WTC11 (cell line): ENCODE measurements at regions not wholly inside any gene's neighbourhood (a gene's known extent, or its start where the extent isn't known, plus 50 kb on each side); places are given as distances from the start of the nearest gene placed in this dataset.

Experiments used
- ATAC-seq: fragments of 200-7000 bp; cut with Tn5 transposase; 2 replicates; pipeline ENCODE4 v1.10.0; 2021; ENCODE audit warnings: mild to moderate bottlenecking, moderate library complexity
- CTCF ChIA-PET: fragments of 300-600 bp; sonication (Branson Sonifier 250); formaldehyde crosslinking; loops from one replicate; lab custom pipeline; 2021; ENCODE audit warnings: antibody characterized with exemption; lab: Charles Lee
- POLR2A ChIA-PET: fragments of 350-600 bp; sonication (Branson Sonifier 250); formaldehyde crosslinking; loops from one replicate; lab custom pipeline; 2021; ENCODE audit warnings: antibody characterized with exemption; lab: Charles Lee
- DNase-seq: peaks from one replicate; pipeline ENCODE4 v3.0.0; 2021; ENCODE audit warnings: low spot score
- H3K27ac Mint-ChIP-seq: 2 replicates; pipeline ENCODE4 v1.8.0; 2021; ENCODE audit warnings: mixed read lengths
- H3K27me3 Mint-ChIP-seq: 2 replicates; pipeline ENCODE4 v1.8.0; 2021; ENCODE audit warnings: low read depth, mild to moderate bottlenecking, moderate library complexity, mixed read lengths
- H3K36me3 Mint-ChIP-seq: 2 replicates; pipeline ENCODE4 v1.8.0; 2021; ENCODE audit warnings: mixed read lengths
- H3K4me1 Mint-ChIP-seq: 2 replicates; pipeline ENCODE4 v1.8.0; 2022; ENCODE audit warnings: mixed read lengths
- H3K4me3 Mint-ChIP-seq: 2 replicates; pipeline ENCODE4 v1.8.0; 2021; ENCODE audit warnings: mild to moderate bottlenecking, moderate library complexity, mixed read lengths
- H3K9me3 Mint-ChIP-seq: 2 replicates; pipeline ENCODE4 v1.8.0; 2021; ENCODE audit warnings: mixed read lengths
- ARID4B ChIP-seq: sonication (generic); formaldehyde crosslinking; IDR thresholded peaks from 2 replicates; pipeline ENCODE4 v1.8.0; 2023; ENCODE audit warnings: missing genetic modification reagents, mild to moderate bottlenecking, borderline replicate concordance
- ATF1 ChIP-seq: sonication (generic); formaldehyde crosslinking; IDR thresholded peaks from 2 replicates; pipeline ENCODE4 v1.8.1; 2023; ENCODE audit warnings: mild to moderate bottlenecking, moderate library complexity, missing genetic modification reagents
- CBFB ChIP-seq: sonication (generic); formaldehyde crosslinking; IDR thresholded peaks from 2 replicates; pipeline ENCODE4 v1.8.1; 2022; ENCODE audit warnings: mild to moderate bottlenecking, low read depth, missing genetic modification reagents
- E2F1 ChIP-seq: sonication (generic); formaldehyde crosslinking; IDR thresholded peaks from 2 replicates; pipeline ENCODE4 v1.8.0; 2022; ENCODE audit warnings: mild to moderate bottlenecking, missing genetic modification reagents
- ELF4 ChIP-seq: sonication (generic); formaldehyde crosslinking; IDR thresholded peaks from 2 replicates; pipeline ENCODE4 v1.8.1; 2022; ENCODE audit warnings: low read depth, mild to moderate bottlenecking, moderate library complexity, missing genetic modification reagents
- EMX1 ChIP-seq: fragments of 250-450 bp; sonication (Bioruptor Pico); IDR thresholded peaks from 2 replicates; pipeline ENCODE4 v1.8.0; 2021; ENCODE audit warnings: mild to moderate bottlenecking
- ERG ChIP-seq: fragments of 250-450 bp; sonication (Bioruptor Pico); IDR thresholded peaks from 2 replicates; pipeline ENCODE4 v1.8.0; 2021; ENCODE audit warnings: mild to moderate bottlenecking
- FOXK1 ChIP-seq: sonication (generic); formaldehyde crosslinking; IDR thresholded peaks from 2 replicates; pipeline ENCODE4 v1.8.0; 2022; ENCODE audit warnings: mild to moderate bottlenecking, moderate library complexity, missing genetic modification reagents
- HMGA2 ChIP-seq: fragments of 250-450 bp; sonication (Bioruptor Pico); IDR thresholded peaks from 2 replicates; pipeline ENCODE4 v1.4.0; 2021; ENCODE audit warnings: mild to moderate bottlenecking, moderate library complexity
- IRF1 ChIP-seq: sonication (generic); formaldehyde crosslinking; IDR thresholded peaks from 2 replicates; pipeline ENCODE4 v1.8.0; 2023; ENCODE audit warnings: missing genetic modification reagents
- IRF2 ChIP-seq: sonication (generic); formaldehyde crosslinking; IDR thresholded peaks from 2 replicates; pipeline ENCODE4 v1.8.0; 2022; ENCODE audit warnings: low read depth, missing genetic modification reagents, borderline replicate concordance
- MAX ChIP-seq: sonication (generic); formaldehyde crosslinking; IDR thresholded peaks from 2 replicates; pipeline ENCODE4 v1.8.0; 2022; ENCODE audit warnings: mild to moderate bottlenecking, missing genetic modification reagents
- MXD4 ChIP-seq: fragments of 250-450 bp; sonication (Bioruptor Pico); IDR thresholded peaks from 2 replicates; pipeline ENCODE4 v1.8.0; 2021; ENCODE audit warnings: mild to moderate bottlenecking, moderate library complexity, borderline replicate concordance
- NFYB ChIP-seq: sonication (generic); formaldehyde crosslinking; conservative IDR thresholded peaks from 2 replicates; pipeline ENCODE4 v1.8.0; 2022; ENCODE audit warnings: low read depth, missing genetic modification reagents
- NR3C1 ChIP-seq: sonication (generic); formaldehyde crosslinking; conservative IDR thresholded peaks from 2 replicates; pipeline ENCODE4 v1.8.1; 2023; ENCODE audit warnings: low read depth, mild to moderate bottlenecking, missing genetic modification reagents
- SMAD4 ChIP-seq: sonication (generic); formaldehyde crosslinking; IDR thresholded peaks from 2 replicates; pipeline ENCODE4 v1.8.0; 2022; ENCODE audit warnings: mild to moderate bottlenecking, missing genetic modification reagents
- ZNF121 ChIP-seq: sonication (generic); formaldehyde crosslinking; IDR thresholded peaks from 2 replicates; pipeline ENCODE4 v1.8.0; 2023; ENCODE audit warnings: missing genetic modification reagents
- ZNF219 ChIP-seq: sonication (generic); formaldehyde crosslinking; IDR thresholded peaks from 2 replicates; pipeline ENCODE4 v1.8.0; 2023; ENCODE audit warnings: missing genetic modification reagents, mild to moderate bottlenecking, borderline replicate concordance
- ZNF512 ChIP-seq: sonication (generic); formaldehyde crosslinking; IDR thresholded peaks from 2 replicates; pipeline ENCODE4 v1.8.1; 2022; ENCODE audit warnings: missing genetic modification reagents, borderline replicate concordance
- ZNF532 ChIP-seq: fragments of 250-450 bp; sonication (Bioruptor Pico); IDR thresholded peaks from 2 replicates; pipeline ENCODE4 v1.9.0; 2021; ENCODE audit warnings: mild to moderate bottlenecking, borderline replicate concordance

- ChIA-PET POLR2A (interaction anchor here (0.6 to 1.0 kb wide), 2 partner anchors 17 to 19 kb away, joined by 3 read pairs; no protein-coding TSS in a partner anchor), CTCF (interaction anchor here (0.6 to 2.3 kb wide), 18 partner anchors 9 to 632 kb away, joined by 3 to 11 read pairs (median 5); no protein-coding TSS in a partner anchor)
- DNase-seq (no peak), ATAC-seq (0 out of 2 replicates have a peak, but pooled peaks have one; percentile 9)
- Mint-ChIP-seq H3K27ac (no peak overlapping the region), H3K27me3 (peaks cover 5% of the 10 kb centered on the region), H3K4me3 (no peak overlapping the region), H3K4me1 (peaks cover 34% of the 10 kb centered on the region), H3K36me3 (no peaks in the 10 kb centered on the region)
- TF ChIP-seq ZNF121 (CRISPR knock-in tag), result no peak
- no peak for TF ChIP-seq ARID4B
- TF ChIP-seq SMAD4, result no peak
- TF ChIP-seq ZNF512 (CRISPR knock-in tag), result no peak
- no peak for TF ChIP-seq FOXK1
- TF ChIP-seq NR3C1, result no peak
- no peak for TF ChIP-seq HMGA2 (CRISPR knock-in tag)
- TF ChIP-seq ATF1 (CRISPR knock-in tag), result no peak
- TF ChIP-seq CBFB (CRISPR knock-in tag), result no peak
- TF ChIP-seq ZNF219 (CRISPR knock-in tag), result no peak
- no peak for TF ChIP-seq IRF2 (CRISPR knock-in tag)
- TF ChIP-seq MXD4 (CRISPR knock-in tag), result no peak
- no peak for TF ChIP-seq NFYB (CRISPR knock-in tag)
- no peak for TF ChIP-seq ELF4 (CRISPR knock-in tag)
- no peak for TF ChIP-seq EMX1 (CRISPR knock-in tag)
- no peak for TF ChIP-seq MAX (CRISPR knock-in tag)
- no peak for TF ChIP-seq E2F1
- no peak for TF ChIP-seq IRF1 (CRISPR knock-in tag)
- TF ChIP-seq ERG (CRISPR knock-in tag), result no peak
- TF ChIP-seq ZNF532 (CRISPR knock-in tag), result no peak
- TF ChIP-seq, all 79 proteins: peak for 0
- H3K9me3 Mint-ChIP-seq, result peaks cover 7% of the 10 kb centered on the region
Measured at GRCh38 chr9:136604823-136605525, 57.7 kb upstream of the EGFL7 start.
